ENCODE measurements at regions not wholly inside any gene's neighbourhood (a gene's known extent, or its start where the extent isn't known, plus 50 kb on each side); places are given as distances from the start of the nearest gene placed in this dataset.

- no peak overlapping the region for H2AFZ ChIP-seq (ENCODE audit: low read depth)
- H3K27ac ChIP-seq (ENCODE audit: low read depth in 2 of 2, low read length in 1 of 2): peak overlapping the region in 1 of 2 experiments; percentile 77; a peak in 2 of 4 replicates
- 72% methylated on average over 5 of the region's 9 CpGs for whole genome bisulfite sequencing (ENCODE audit: low lambda C conversion rate)
- no peaks in the 10 kb centered on the region for H3K79me2 ChIP-seq (ENCODE audit: insufficient read depth)
- no peak overlapping the region for H3K4me2 ChIP-seq
- H3K4me1 ChIP-seq (ENCODE audit: control insufficient read depth in 1 of 2, insufficient read depth in 2 of 2, low read depth in 1 of 2, low read length in 1 of 2): peaks cover 0 to 51% of the 10 kb centered on the region in 2 experiments; a peak in 1 of 4 replicates
- H3F3A ChIP-seq (replicated peaks; ENCODE audit: insufficient read depth): no peaks in the 10 kb centered on the region
- no peaks in the 10 kb centered on the region for H3K9me2 ChIP-seq
- H3K9ac ChIP-seq: no peak overlapping the region
- H3K9me3 ChIP-seq: no peaks in the 10 kb centered on the region
- H3K27me3 ChIP-seq (ENCODE audit: insufficient read depth): no peaks in the 10 kb centered on the region
- H3K36me3 ChIP-seq (replicated peaks in 1 of 2; ENCODE audit: control insufficient read depth in 1 of 2, insufficient read depth in 2 of 2, low read length in 1 of 2): no peaks in the 10 kb centered on the region
- no peaks in the 10 kb centered on the region for H4K20me1 ChIP-seq (ENCODE audit: insufficient read depth)
- ChIA-PET POLR2A (interaction anchor here (0.5 kb wide), 1 partner anchor 29 kb away, joined by 3 read pairs; no protein-coding TSS in a partner anchor), CTCF (interaction anchor here (0.9 to 1.5 kb wide), 2 partner anchors 12 to 512 kb away, joined by 3 read pairs; no protein-coding TSS in a partner anchor)
- peak; percentile 54 for DNase-seq
- H3K4me3 ChIP-seq (ENCODE audit: low read depth in 2 of 2, low read length in 1 of 2): no peak overlapping the region
- 0 out of 2 replicates have a peak, but pooled peaks have one; percentile 8 for TF ChIP-seq GATA2 (CRISPR knock-in tag; IDR thresholded peaks at IDR 0.05)
- TF ChIP-seq PBX3 (IDR thresholded peaks at IDR 0.05): no peak
- 0 out of 2 replicates have a peak, but pooled peaks have one; percentile 5 for TF ChIP-seq RAD21 (IDR thresholded peaks at IDR 0.05; ENCODE audit: low read length)
These were observed 383.8 kb upstream of the ZMIZ1 start for GRCh38 chr10:78684947-78685346.

- 68% methylated on average over 7 of the region's 7 CpGs for WGBS (ENCODE audit: low lambda C conversion rate)
- no peak for DNase-seq
- TF ChIP-seq FOXJ3 (CRISPR knock-in tag; IDR thresholded peaks at IDR 0.05) (no peak), MAX (IDR thresholded peaks at IDR 0.05; ENCODE audit: low read depth) (0 out of 2 replicates have a peak, but pooled peaks have one; percentile 15), FOSL2 (IDR thresholded peaks at IDR 0.05; ENCODE audit: borderline replicate concordance, low read depth) (peak; percentile 39; the same call in 1 of the 2 replicates)
These were observed 383.2 kb upstream of the ZMIZ1 start for GRCh38 chr10:78685466-78686103.

GRCh38 chr10:78686444-78687060 is 382.2 kb upstream of the ZMIZ1 start:
- no peaks in the 10 kb centered on the region for H3K9me3 ChIP-seq
- no peaks in the 10 kb centered on the region for H3K36me3 ChIP-seq (replicated peaks in 1 of 2; ENCODE audit: control insufficient read depth in 1 of 2, insufficient read depth in 2 of 2, low read length in 1 of 2)
- DNase-seq: no peak
- H3K9me2 ChIP-seq: no peaks in the 10 kb centered on the region
- H3K4me1 ChIP-seq (ENCODE audit: control insufficient read depth in 1 of 2, insufficient read depth in 2 of 2, low read depth in 1 of 2, low read length in 1 of 2): peaks cover 0 to 62% of the 10 kb centered on the region in 2 experiments; a peak in 1 of 4 replicates
- H3K27me3 ChIP-seq (ENCODE audit: insufficient read depth): no peaks in the 10 kb centered on the region
- ChIA-PET POLR2A (no interaction called here), CTCF (interaction anchor here (1.2 to 1.3 kb wide), 2 partner anchors 111 to 384 kb away, joined by 3 to 4 read pairs; no protein-coding TSS in a partner anchor)
- no peaks in the 10 kb centered on the region for H3F3A ChIP-seq (replicated peaks; ENCODE audit: insufficient read depth)
- no peaks in the 10 kb centered on the region for H3K79me2 ChIP-seq (ENCODE audit: insufficient read depth)
- no peak overlapping the region for H3K9ac ChIP-seq
- H4K20me1 ChIP-seq (ENCODE audit: insufficient read depth): no peaks in the 10 kb centered on the region
- no peak overlapping the region for H3K4me3 ChIP-seq (ENCODE audit: low read depth in 2 of 2, low read length in 1 of 2)
- WGBS (ENCODE audit: low lambda C conversion rate): 93% methylated on average over 9 of the region's 10 CpGs
- H2AFZ ChIP-seq (ENCODE audit: low read depth): no peak overlapping the region
- H3K4me2 ChIP-seq: no peak overlapping the region
- peak overlapping the region in 1 of 2 experiments; percentile 36; a peak in 1 of 4 replicates for H3K27ac ChIP-seq (ENCODE audit: low read depth in 2 of 2, low read length in 1 of 2)
- TF ChIP-seq TEAD4 (IDR thresholded peaks at IDR 0.05; ENCODE audit: borderline replicate concordance, insufficient read depth): no peak
- TF ChIP-seq CTCF (IDR thresholded peaks at IDR 0.05): no peak
- TF ChIP-seq TAF1 (IDR thresholded peaks at IDR 0.05; ENCODE audit: borderline replicate concordance, low read depth, low read length): no peak
- TF ChIP-seq POLR2AphosphoS5 (IDR thresholded peaks at IDR 0.05; ENCODE audit: low read depth, low read length): no peak
- no peak for TF ChIP-seq JUND (IDR thresholded peaks at IDR 0.05)
- TF ChIP-seq EP300 (IDR thresholded peaks at IDR 0.05; ENCODE audit: borderline replicate concordance in 1 of 2, low read depth in 1 of 2, low read length in 1 of 2): no peak
- no peak for TF ChIP-seq PBX3 (IDR thresholded peaks at IDR 0.05)
- TF ChIP-seq MAX (IDR thresholded peaks at IDR 0.05; ENCODE audit: low read depth): no peak
- TF ChIP-seq EZH2phosphoT487 (IDR thresholded peaks at IDR 0.05; ENCODE audit: borderline replicate concordance, low read depth): no peak
- TF ChIP-seq CHD2 (IDR thresholded peaks at IDR 0.05; ENCODE audit: low read length, partially characterized antibody): no peak

More at GRCh38 chr10:78685466-78686103, 383.2 kb upstream of the ZMIZ1 start:
- H3F3A ChIP-seq (replicated peaks; ENCODE audit: insufficient read depth): no peaks in the 10 kb centered on the region
- H3K79me2 ChIP-seq (ENCODE audit: insufficient read depth): no peaks in the 10 kb centered on the region
- H3K4me1 ChIP-seq (ENCODE audit: control insufficient read depth in 1 of 2, insufficient read depth in 2 of 2, low read depth in 1 of 2, low read length in 1 of 2): peaks cover 0 to 52% of the 10 kb centered on the region in 2 experiments; a peak in 1 of 4 replicates
- no peak overlapping the region for H3K9ac ChIP-seq
- no peaks in the 10 kb centered on the region for H4K20me1 ChIP-seq (ENCODE audit: insufficient read depth)
- POLR2A ChIA-PET: no interaction called here
- H3K9me3 ChIP-seq: no peaks in the 10 kb centered on the region
- peak overlapping the region in 1 of 2 experiments; percentile 77; a peak in 2 of 4 replicates for H3K27ac ChIP-seq (ENCODE audit: low read depth in 2 of 2, low read length in 1 of 2)
- H3K4me3 ChIP-seq (ENCODE audit: low read depth in 2 of 2, low read length in 1 of 2): no peak overlapping the region
- H3K27me3 ChIP-seq (ENCODE audit: insufficient read depth): no peaks in the 10 kb centered on the region
- no peaks in the 10 kb centered on the region for H3K9me2 ChIP-seq
- H3K36me3 ChIP-seq (replicated peaks in 1 of 2; ENCODE audit: control insufficient read depth in 1 of 2, insufficient read depth in 2 of 2, low read length in 1 of 2): no peaks in the 10 kb centered on the region
- H2AFZ ChIP-seq (ENCODE audit: low read depth): no peak overlapping the region
- CTCF ChIA-PET: interaction anchor here (0.9 to 1.5 kb wide), 3 partner anchors 12 to 512 kb away, joined by 3 to 4 read pairs (median 3); no protein-coding TSS in a partner anchor
- no peak overlapping the region for H3K4me2 ChIP-seq
